ENCODE measurements at regions not wholly inside any gene's neighbourhood (a gene's known extent, or its start where the extent isn't known, plus 50 kb on each side); places are given as distances from the start of the nearest gene placed in this dataset.

DNA sequence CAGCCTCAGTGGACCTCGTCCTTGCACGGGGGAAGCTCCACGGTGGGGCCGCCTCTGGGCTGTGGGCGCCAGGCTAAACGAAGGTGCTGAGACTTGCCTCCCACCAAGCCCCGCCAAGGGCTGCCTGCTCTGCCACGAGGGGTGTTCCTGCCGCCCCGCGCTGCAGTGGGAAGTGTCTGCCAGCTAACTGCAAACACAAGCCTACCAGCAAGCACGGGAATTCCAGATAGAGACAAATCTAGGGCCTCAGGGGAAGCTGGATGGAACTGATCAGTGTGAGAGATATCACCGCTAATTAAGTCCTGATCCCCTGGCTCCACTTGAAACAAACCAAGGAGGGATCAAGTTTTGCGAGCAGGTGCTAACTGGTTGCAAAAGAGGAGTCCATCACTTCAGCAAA, 181.6 kb upstream of the LEF1 start:
- H3K27me3 ChIP-seq: no peaks in the 10 kb centered on the region
- no peak for DNase-seq
- H3K36me3 ChIP-seq: no peaks in the 10 kb centered on the region
- no peak overlapping the region for H3K9ac ChIP-seq (ENCODE audit: low read depth in 2 of 2, low read length in 2 of 2)
- H3K9me3 ChIP-seq: no peaks in the 10 kb centered on the region
- H3K4me1 ChIP-seq: peaks cover 8% of the 10 kb centered on the region
- no peak overlapping the region for H3K4me3 ChIP-seq
- intact Hi-C loops (cut with DNase I): no loop called here
- TF ChIP-seq, protein P1, sequence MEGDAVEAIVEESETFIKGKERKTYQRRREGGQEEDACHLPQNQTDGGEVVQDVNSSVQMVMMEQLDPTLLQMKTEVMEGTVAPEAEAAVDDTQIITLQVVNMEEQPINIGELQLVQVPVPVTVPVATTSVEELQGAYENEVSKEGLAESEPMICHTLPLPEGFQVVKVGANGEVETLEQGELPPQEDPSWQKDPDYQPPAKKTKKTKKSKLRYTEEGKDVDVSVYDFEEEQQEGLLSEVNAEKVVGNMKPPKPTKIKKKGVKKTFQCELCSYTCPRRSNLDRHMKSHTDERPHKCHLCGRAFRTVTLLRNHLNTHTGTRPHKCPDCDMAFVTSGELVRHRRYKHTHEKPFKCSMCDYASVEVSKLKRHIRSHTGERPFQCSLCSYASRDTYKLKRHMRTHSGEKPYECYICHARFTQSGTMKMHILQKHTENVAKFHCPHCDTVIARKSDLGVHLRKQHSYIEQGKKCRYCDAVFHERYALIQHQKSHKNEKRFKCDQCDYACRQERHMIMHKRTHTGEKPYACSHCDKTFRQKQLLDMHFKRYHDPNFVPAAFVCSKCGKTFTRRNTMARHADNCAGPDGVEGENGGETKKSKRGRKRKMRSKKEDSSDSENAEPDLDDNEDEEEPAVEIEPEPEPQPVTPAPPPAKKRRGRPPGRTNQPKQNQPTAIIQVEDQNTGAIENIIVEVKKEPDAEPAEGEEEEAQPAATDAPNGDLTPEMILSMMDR (IDR thresholded peaks at IDR 0.05): no peak
- no peak overlapping the region for H3K27ac ChIP-seq

DNA sequence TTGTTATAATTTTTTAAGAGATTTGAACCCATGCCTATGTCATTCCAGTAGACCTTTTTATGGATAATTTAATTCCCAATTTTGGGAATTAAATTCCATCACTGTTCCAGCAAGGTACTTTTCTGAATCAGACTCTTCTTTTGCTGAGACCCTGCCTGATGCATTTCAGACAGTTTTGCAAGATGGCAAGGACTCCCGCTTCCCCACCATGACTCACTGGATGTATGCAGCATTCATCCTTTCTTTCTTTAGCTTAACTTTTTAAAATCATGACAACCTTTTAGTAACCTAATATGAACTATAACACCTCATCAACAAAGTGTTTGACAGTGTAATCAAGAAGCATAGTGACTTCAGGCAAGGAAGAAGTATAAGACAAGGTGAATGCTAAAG, 178.1 kb upstream of the LEF1 start:
- intact Hi-C loops (cut with DNase I): no loop called here
- Histone ChIP-seq H3K9me3 (no peaks in the 10 kb centered on the region), H3K36me3 (no peaks in the 10 kb centered on the region), H3K4me3 (no peak overlapping the region), H3K27ac (no peak overlapping the region), H3K27me3 (no peaks in the 10 kb centered on the region), H3K4me1 (no peaks in the 10 kb centered on the region), H3K9ac (ENCODE audit: low read depth in 2 of 2, low read length in 2 of 2) (no peak overlapping the region)
- TF ChIP-seq, protein P1 (IDR thresholded peaks at IDR 0.05): no peak
- no peak for DNase-seq

DNA sequence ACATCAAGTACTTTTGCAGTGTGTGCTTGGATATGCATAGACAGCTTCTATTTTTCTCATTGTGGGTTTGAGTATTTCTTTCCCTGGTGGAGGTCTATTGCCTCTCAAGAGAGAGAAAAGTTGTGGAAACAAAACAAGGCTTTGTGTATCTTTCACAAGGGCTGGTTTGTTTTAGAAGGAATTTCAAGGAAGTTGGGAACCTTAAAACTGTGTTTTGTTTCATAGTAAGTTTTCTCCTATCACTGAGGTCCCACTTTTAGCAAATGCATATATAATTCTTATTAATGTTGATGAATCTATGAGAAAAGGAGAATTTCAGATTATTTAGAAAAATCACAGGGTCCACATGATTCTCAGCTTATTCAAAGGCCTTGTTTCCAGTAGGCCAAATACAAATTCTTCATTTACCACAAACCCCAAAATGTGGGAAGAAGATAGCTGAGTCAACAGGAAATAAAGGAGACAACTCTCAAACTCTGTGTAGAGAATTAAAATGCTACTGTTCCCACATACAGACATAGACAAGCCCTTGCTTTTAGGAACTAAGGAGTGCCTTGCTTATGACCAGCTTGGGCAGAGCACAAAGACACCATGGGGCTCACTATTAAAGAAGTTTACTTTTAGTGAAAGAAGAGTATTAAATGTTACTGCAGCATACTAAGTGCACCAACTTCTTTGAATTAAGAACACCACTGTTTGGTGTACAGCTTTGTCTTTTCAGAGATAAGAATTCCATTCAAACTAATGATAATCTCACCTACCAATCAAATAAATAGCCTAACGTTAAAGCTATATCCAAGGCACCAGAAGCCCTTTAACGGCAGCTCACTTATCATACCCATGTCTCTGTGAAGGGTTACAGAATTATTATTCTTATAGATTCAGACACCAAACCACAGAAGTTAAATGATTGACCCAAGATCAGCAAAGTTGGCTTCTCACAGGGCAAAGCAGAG, 177.4 kb upstream of the LEF1 start:
- Histone ChIP-seq H3K27ac (no peak overlapping the region), H3K4me3 (no peak overlapping the region), H3K4me1 (no peaks in the 10 kb centered on the region), H3K9ac (ENCODE audit: low read depth in 2 of 2, low read length in 2 of 2) (no peak overlapping the region), H3K36me3 (no peaks in the 10 kb centered on the region), H3K9me3 (no peaks in the 10 kb centered on the region), H3K27me3 (no peaks in the 10 kb centered on the region)
- TF ChIP-seq, protein P1 (IDR thresholded peaks at IDR 0.05): no peak
- intact Hi-C loops (cut with DNase I): no loop called here
- no peak for DNase-seq

DNA sequence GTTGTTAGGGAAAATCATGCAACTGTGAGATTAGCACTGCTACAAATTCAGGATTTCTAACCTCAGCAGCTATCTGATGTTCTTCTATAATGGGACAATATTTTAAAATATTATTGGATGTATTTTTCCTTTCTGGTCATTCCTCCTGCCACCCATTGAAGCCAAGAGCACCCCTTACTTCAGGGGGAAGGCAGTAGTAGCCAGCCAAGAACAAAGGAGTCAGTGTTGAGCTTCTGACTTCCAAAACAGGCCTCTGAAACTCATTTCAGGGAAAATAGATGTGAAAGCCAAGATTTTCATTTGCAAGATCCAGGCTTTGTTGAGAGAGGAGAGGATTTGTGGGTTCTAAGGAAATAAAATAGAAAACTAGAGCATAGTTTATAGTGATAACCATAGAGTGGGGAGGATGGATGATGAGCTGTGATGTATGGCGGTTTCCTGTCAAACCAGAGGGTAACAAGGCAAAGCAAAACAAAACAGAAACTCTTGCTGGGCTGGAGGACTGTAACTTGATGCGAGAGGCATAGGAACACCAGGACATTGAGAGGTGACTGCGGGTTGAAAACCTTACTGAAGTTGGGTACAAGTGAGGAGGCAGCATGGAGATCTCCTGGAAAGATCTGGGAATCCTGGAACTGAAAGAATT, 173.7 kb upstream of the LEF1 start:
- H3K9me3 ChIP-seq: no peaks in the 10 kb centered on the region
- no peak overlapping the region for H3K9ac ChIP-seq (ENCODE audit: low read depth in 2 of 2, low read length in 2 of 2)
- TF ChIP-seq, protein P1 (IDR thresholded peaks at IDR 0.05): no peak
- DNase-seq: no peak
- no peak overlapping the region for H3K27ac ChIP-seq
- H3K27me3 ChIP-seq: no peaks in the 10 kb centered on the region
- no peak overlapping the region for H3K4me3 ChIP-seq
- no peaks in the 10 kb centered on the region for H3K4me1 ChIP-seq
- no peaks in the 10 kb centered on the region for H3K36me3 ChIP-seq
- intact Hi-C loops (cut with DNase I): no loop called here

DNA sequence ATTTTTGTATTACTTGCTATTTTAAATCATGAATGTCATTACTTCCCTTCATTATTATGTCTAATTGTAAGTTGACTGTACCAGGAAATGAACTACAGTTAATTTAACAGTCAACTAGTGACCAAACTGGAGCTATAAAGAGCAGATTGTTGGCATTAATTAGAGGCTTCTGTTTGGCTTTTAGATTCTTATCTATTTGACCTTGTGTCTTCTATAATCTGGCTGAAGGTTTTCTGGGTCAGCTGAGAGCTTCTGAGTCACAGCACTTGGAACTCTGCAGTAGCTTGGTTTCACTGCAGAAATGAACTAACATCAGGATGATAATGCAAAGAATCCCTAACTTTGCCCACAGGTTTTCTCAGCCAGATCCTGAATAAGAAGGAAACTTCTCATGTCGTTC, 169.2 kb upstream of the LEF1 start:
- H3K9ac ChIP-seq (ENCODE audit: low read depth in 2 of 2, low read length in 2 of 2): no peak overlapping the region
- H3K36me3 ChIP-seq: no peaks in the 10 kb centered on the region
- intact Hi-C loops (cut with DNase I): no loop called here
- no peak overlapping the region for H3K4me3 ChIP-seq
- TF ChIP-seq, protein P1 (IDR thresholded peaks at IDR 0.05): no peak
- H3K27me3 ChIP-seq: no peaks in the 10 kb centered on the region
- H3K27ac ChIP-seq: no peak overlapping the region
- no peak for DNase-seq
- H3K4me1 ChIP-seq: no peaks in the 10 kb centered on the region
- H3K9me3 ChIP-seq: no peaks in the 10 kb centered on the region

All from colonic mucosa (tissue), 4 donors.